GM23338 (cell line): ENCODE measurements at regions not wholly inside any gene's neighbourhood (a gene's known extent, or its start where the extent isn't known, plus 50 kb on each side); places are given as distances from the start of the nearest gene placed in this dataset.
A peak's percentile ranks its signal among the peaks of the same experiment; 100 is the strongest.
"Not testable (repeated sequence)": the region's sequence is repeated elsewhere in the genome, so short reads cannot be mapped to it uniquely, and the experiment has no call there.

Experiments used
- ATAC-seq: fragments of 200-7000 bp; cut with Tn5 transposase; 3 replicates; pipeline ENCODE4 v1.9.1; 2020
- DNase-seq: peaks from one replicate; pipeline ENCODE4 v3.0.0-alpha.2; 2015; ENCODE audit warnings: low spot score
- H2AFZ ChIP-seq: fragments of 200-600 bp; sonication (generic); 2 replicates; pipeline ENCODE4 v1.8.0; 2016; ENCODE audit warnings: antibody characterized with exemption, mild to moderate bottlenecking, moderate library complexity
- H3F3A ChIP-seq: fragments of 200-600 bp; sonication (generic); replicated peaks from 2 replicates; pipeline ENCODE4 v1.8.0; 2017; ENCODE audit warnings: antibody characterized with exemption, mixed run types, low read depth
- H3K27ac ChIP-seq: fragments of 200-600 bp; sonication (generic); 2 replicates; pipeline ENCODE4 v1.6.1; 2016; ENCODE audit warnings: low read depth
- H3K27me3 ChIP-seq: fragments of 200-600 bp; sonication (generic); 2 replicates; pipeline ENCODE4 v1.8.0; 2016; ENCODE audit warnings: mild to moderate bottlenecking, mixed run types, moderate library complexity; ENCODE audit not compliant: insufficient read depth
- H3K36me3 ChIP-seq: fragments of 200-600 bp; sonication (generic); 2 replicates; pipeline ENCODE4 v1.8.0; 2016; ENCODE audit warnings: mild to moderate bottlenecking; ENCODE audit not compliant: insufficient read depth
- H3K4me1 ChIP-seq: fragments of 200-600 bp; sonication (generic); 2 replicates; pipeline ENCODE4 v1.8.0; 2016; ENCODE audit warnings: mild to moderate bottlenecking, moderate library complexity; ENCODE audit not compliant: insufficient read depth
- H3K4me2 ChIP-seq: fragments of 200-600 bp; sonication (generic); 2 replicates; pipeline ENCODE4 v1.7.1; 2017; ENCODE audit warnings: mixed run types
- H3K4me3 ChIP-seq: fragments of 200-600 bp; sonication (generic); 2 replicates; pipeline ENCODE4 v1.6.1; 2016; ENCODE audit warnings: mixed run types
- H3K79me2 ChIP-seq: fragments of 200-600 bp; sonication (generic); replicated peaks from 2 replicates; pipeline ENCODE4 v1.8.0; 2017; ENCODE audit warnings: mild to moderate bottlenecking; ENCODE audit not compliant: insufficient read depth
- H3K9me2 ChIP-seq: fragments of 200-600 bp; sonication (generic); 2 replicates; pipeline ENCODE4 v1.8.0; 2017; ENCODE audit not compliant: insufficient read depth
- H4K20me1 ChIP-seq: fragments of 200-600 bp; sonication (generic); replicated peaks from 2 replicates; pipeline ENCODE4 v1.8.0; 2017; ENCODE audit warnings: mild to moderate bottlenecking; ENCODE audit not compliant: insufficient read depth
- H3K27ac Mint-ChIP-seq: 2 replicates; pipeline ENCODE4 v1.8.0; 2020; ENCODE audit warnings: inconsistent platforms, mild to moderate bottlenecking, moderate library complexity, mixed read lengths
- H3K27me3 Mint-ChIP-seq: 3 replicates; pipeline ENCODE4 v1.8.0; 2022; ENCODE audit warnings: low read depth, mild to moderate bottlenecking, moderate library complexity, mixed read lengths, inconsistent platforms; ENCODE audit not compliant: insufficient read depth, poor library complexity
- H3K36me3 Mint-ChIP-seq: 3 replicates; pipeline ENCODE4 v1.8.0; 2021; ENCODE audit warnings: low read depth, mild to moderate bottlenecking, inconsistent platforms, moderate library complexity, mixed read lengths
- H3K4me1 Mint-ChIP-seq: 3 replicates; pipeline ENCODE4 v1.8.0; 2020; ENCODE audit warnings: mild to moderate bottlenecking, inconsistent platforms, mixed read lengths
- H3K4me3 Mint-ChIP-seq: 3 replicates; pipeline ENCODE4 v1.8.0; 2021; ENCODE audit warnings: moderate library complexity, mild to moderate bottlenecking, inconsistent platforms, mixed read lengths
- H3K9me3 Mint-ChIP-seq: 3 replicates; pipeline ENCODE4 v1.8.0; 2020; ENCODE audit warnings: moderate library complexity, mild to moderate bottlenecking, inconsistent platforms, mixed read lengths
- CREB1 ChIP-seq: fragments of 250-450 bp; sonication (Bioruptor Pico); IDR thresholded peaks from 2 replicates; pipeline ENCODE4 v1.5.0; 2020; ENCODE audit warnings: low read depth, mild to moderate bottlenecking, moderate library complexity
- CTCF ChIP-seq, 2 experiments: fragments of 200-600 bp in 1 of 2; sonication (generic) in 1 of 2; conservative IDR thresholded peaks; 2 replicates each; pipeline versions ENCODE4 v1.5.1 to v1.6.1; 2016 to 2017; ENCODE audit warnings: antibody characterized with exemption in 2 of 2, low read depth in 2 of 2, mild to moderate bottlenecking in 2 of 2, moderate library complexity in 1 of 2
- EZH2phosphoT487 ChIP-seq: fragments of 200-600 bp; sonication (generic); IDR thresholded peaks from one replicate; pipeline ENCODE4 v1.8.1; 2018; ENCODE audit warnings: antibody characterized with exemption; ENCODE audit not compliant: unreplicated experiment
- POLR2AphosphoS5 ChIP-seq: IDR thresholded peaks from 2 replicates; pipeline ENCODE4 v1.6.1; 2016; ENCODE audit warnings: antibody characterized with exemption, low read depth
- STAT1 ChIP-seq: IDR thresholded peaks from one replicate; pipeline ENCODE4 v1.6.1; 2016; ENCODE audit warnings: antibody characterized with exemption; ENCODE audit not compliant: unreplicated experiment

DNA sequence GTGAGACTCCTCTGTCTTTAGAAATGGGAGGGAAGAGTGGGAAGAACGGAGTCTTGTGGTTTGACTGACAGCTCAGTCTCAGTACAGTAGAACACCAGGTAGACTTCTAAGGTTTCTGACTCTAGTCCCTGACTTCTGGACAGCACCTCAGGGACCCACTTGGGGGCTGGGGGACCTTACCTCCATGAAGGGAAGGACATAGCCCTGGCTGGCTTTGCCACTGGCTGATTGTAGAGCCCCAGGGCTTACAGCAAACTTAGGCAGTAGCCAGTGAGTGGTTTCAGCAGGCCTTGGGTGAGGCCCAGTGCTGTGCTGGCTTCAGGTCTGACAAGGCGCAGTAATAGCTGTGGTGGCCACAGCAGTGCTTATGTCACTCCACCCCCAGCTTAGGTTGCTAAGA lies 290.0 kb upstream of the PRR16 start (continued):
- TF ChIP-seq POLR2AphosphoS5 (no peak), EZH2phosphoT487 (no peak)

- H3K27ac ChIP-seq, H3K27me3 Mint-ChIP-seq, H3K36me3 Mint-ChIP-seq, H3F3A ChIP-seq, H3K27ac Mint-ChIP-seq, H3K27me3 ChIP-seq, H2AFZ ChIP-seq, H4K20me1 ChIP-seq, ATAC-seq, H3K4me1 ChIP-seq, H3K4me1 Mint-ChIP-seq, H3K36me3 ChIP-seq, H3K79me2 ChIP-seq, H3K4me3 ChIP-seq, DNase-seq, H3K4me3 Mint-ChIP-seq, H3K4me2 ChIP-seq, H3K9me2 ChIP-seq: not testable (repeated sequence)
- H3K9me3 Mint-ChIP-seq, result peaks cover 28% of the 10 kb centered on the region
Observed at GRCh38 chr5:120181238-120181637, 282.9 kb upstream of the PRR16 start.

DNA sequence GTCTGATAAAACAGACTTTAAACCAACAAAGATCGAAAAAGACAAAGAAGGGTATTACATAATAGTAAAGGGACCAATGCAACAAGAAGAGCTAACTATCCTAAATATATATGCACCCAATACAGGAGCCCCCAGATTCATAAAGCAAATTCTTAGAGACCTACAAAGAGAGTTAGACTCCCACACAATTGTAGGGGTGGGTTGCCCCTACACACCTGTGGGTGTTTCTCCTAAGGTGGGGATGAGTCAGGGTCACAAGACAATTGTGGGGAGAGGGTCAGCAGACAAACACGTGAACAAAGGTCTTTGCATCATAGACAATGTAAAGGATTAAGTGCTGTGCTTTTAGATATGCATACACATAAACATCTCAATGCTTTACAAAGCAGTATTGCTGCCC lies 269.4 kb upstream of the PRR16 start:
- H3K79me2 ChIP-seq, H3K27ac ChIP-seq, H3K4me2 ChIP-seq, H3F3A ChIP-seq, H3K9me3 Mint-ChIP-seq, H4K20me1 ChIP-seq, DNase-seq, H3K27ac Mint-ChIP-seq, H3K36me3 Mint-ChIP-seq, H3K9me2 ChIP-seq, H3K36me3 ChIP-seq, H2AFZ ChIP-seq, H3K27me3 ChIP-seq, H3K27me3 Mint-ChIP-seq, H3K4me3 ChIP-seq, H3K4me3 Mint-ChIP-seq, H3K4me1 Mint-ChIP-seq: not testable (repeated sequence)
- peaks cover 11% of the 10 kb centered on the region; the same call in 1 of the 2 replicates for H3K4me1 ChIP-seq
- peak; percentile 51 for ATAC-seq

DNA sequence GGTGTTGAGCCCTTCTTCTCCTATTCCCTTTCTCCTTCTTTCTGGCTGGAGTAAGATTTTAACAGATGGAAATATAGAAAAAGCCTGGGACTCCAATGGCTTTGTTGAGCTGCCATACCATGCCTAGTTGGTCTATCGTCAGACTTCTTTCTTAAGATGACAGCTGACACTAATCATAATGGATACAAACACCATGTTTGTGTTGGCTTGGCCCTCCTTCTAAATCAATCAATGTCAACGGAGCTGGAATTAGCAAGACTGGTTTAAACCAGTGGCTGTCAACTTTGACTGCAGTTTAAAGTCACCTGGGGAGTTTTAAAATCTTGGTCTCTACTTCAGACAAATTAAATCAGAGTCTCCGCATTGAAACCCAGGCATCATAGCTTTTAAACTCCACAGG lies 264.5 kb upstream of the PRR16 start:
- Histone ChIP-seq H3K4me3 (no peak overlapping the region), H3K4me2 (no peak overlapping the region), H4K20me1 (no peaks in the 10 kb centered on the region), H2AFZ (no peak overlapping the region; the same call in 1 of the 2 replicates), H3K9me2 (0 out of 2 replicates have a peak, but pooled peaks cover 2% of the 10 kb centered on the region), H3K27me3 (no peaks in the 10 kb centered on the region; the same call in 1 of the 2 replicates), H3F3A (no peaks in the 10 kb centered on the region), H3K36me3 (no peaks in the 10 kb centered on the region), H3K27ac (no peak overlapping the region), H3K79me2 (no peaks in the 10 kb centered on the region), H3K4me1 (peaks cover 7% of the 10 kb centered on the region; the same call in 1 of the 2 replicates)
- H3K9me3 Mint-ChIP-seq, result peaks cover 3% of the 10 kb centered on the region; the same call in 2 of the 3 replicates
- DNase-seq (no peak), ATAC-seq (no peak)
- no peak overlapping the region for H3K4me3 Mint-ChIP-seq
- peaks cover 2% of the 10 kb centered on the region; the same call in 2 of the 3 replicates for H3K4me1 Mint-ChIP-seq
- H3K36me3 Mint-ChIP-seq, result no peaks in the 10 kb centered on the region
- no peaks in the 10 kb centered on the region for H3K27me3 Mint-ChIP-seq
- no peak overlapping the region for H3K27ac Mint-ChIP-seq
- TF ChIP-seq CTCF (conservative IDR thresholded peaks at IDR 0.05; ENCODE audit: low read depth in 2 of 2) (no peak), STAT1 (no peak), CREB1 (CRISPR knock-in tag) (no peak)
